Esophagus muscularis mucosa (tissue), 4 donors: ENCODE measurements at regions not wholly inside any gene's neighbourhood (a gene's known extent, or its start where the extent isn't known, plus 50 kb on each side); places are given as distances from the start of the nearest gene placed in this dataset.

Source experiments
- DNase-seq: peaks from one replicate; pipeline ENCODE4 v3.0.0-alpha.2; 2017; ENCODE audit errors: extremely low spot score
- H3K27ac ChIP-seq, 4 donors: fragments of 200-600 bp; sonication (generic); replicated peaks in 1 of 4; 1 replicate in 3 of 4; 2 replicates in 1 of 4; pipeline ENCODE4 v1.5.1; 2016 to 2019; ENCODE audit warnings: mild to moderate bottlenecking in 1 of 4
- H3K27me3 ChIP-seq, 4 donors: fragments of 200-600 bp; sonication (generic); one replicate each; pipeline versions ENCODE4 v1.5.1 to v1.6.0; 2016 to 2019
- H3K36me3 ChIP-seq, 4 donors: fragments of 200-600 bp; sonication (generic); one replicate each; pipeline ENCODE4 v1.5.1; 2016 to 2019
- H3K4me1 ChIP-seq, 4 donors: fragments of 200-600 bp; sonication (generic); one replicate each; pipeline ENCODE4 v1.5.1; 2016 to 2019
- H3K4me3 ChIP-seq, 4 donors: fragments of 200-600 bp; sonication (generic); 1 replicate in 2 of 4; 2 replicates in 2 of 4; pipeline ENCODE4 v1.5.1; 2016 to 2019; ENCODE audit warnings: mild to moderate bottlenecking in 4 of 4, moderate library complexity in 1 of 4
- H3K9me3 ChIP-seq, 4 donors: fragments of 200-600 bp; sonication (generic); 1 replicate in 3 of 4; 2 replicates in 1 of 4; pipeline ENCODE4 v1.5.1; 2016 to 2019
- EP300 ChIP-seq: sonication (generic); formaldehyde crosslinking; IDR thresholded peaks from one replicate; pipeline ENCODE4 v1.6.1; 2017; ENCODE audit warnings: antibody characterized with exemption
- POLR2A ChIP-seq: fragments of 450-650 bp; IDR thresholded peaks from one replicate; pipeline ENCODE4 v1.6.1; 2017; ENCODE audit warnings: antibody characterized with exemption, moderate library complexity, mild to moderate bottlenecking, low read depth
- POLR2AphosphoS5 ChIP-seq, 2 donors: sonication (generic); formaldehyde crosslinking; IDR thresholded peaks; one replicate each; pipeline ENCODE4 v1.6.1; 2017; ENCODE audit warnings: antibody characterized with exemption in 2 of 2
- WGBS: methylation state at CpG from one replicate; pipeline ENCODE4 v1.1.5; 2018; 5-methylcytosine and 5-hydroxymethylcytosine counted together
- intact Hi-C: fragments of 100-400 bp; cut with DNase I; formaldehyde crosslinking; loops from one replicate; pipeline ENCODE4 v1.15.1; 2023
- TF ChIP-seq, protein P1 (sequence below), 3 experiments: fragments of 200-600 bp in 2 of 3; fragments of 450-650 bp in 1 of 3; sonication (generic) in 2 of 3; IDR thresholded peaks; one replicate each; pipeline ENCODE4 v1.5.1; 2017 to 2019; ENCODE audit warnings: antibody characterized with exemption in 3 of 3, mild to moderate bottlenecking in 2 of 3, moderate library complexity in 1 of 3

DNA sequence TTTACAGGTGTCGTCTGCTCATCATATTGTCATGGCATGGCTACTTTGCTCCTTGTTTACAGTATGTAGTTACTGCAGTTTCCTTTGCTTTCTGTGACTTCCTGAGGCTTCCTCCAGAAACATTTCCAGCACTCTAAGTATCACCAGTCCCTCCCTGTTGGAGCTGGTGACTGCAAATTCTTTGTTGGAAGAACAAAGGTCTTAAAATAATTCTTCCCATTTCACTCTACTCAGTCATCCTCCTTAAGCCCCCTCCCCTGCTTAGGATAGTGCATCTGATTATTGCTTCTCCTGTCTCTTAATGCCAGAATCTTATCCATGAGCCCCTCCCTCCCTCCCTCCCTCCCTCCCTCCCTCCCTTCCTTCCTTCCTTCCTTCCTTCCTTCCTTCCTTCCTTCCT, 72.0 kb downstream of the C3orf38 start:
- no peak for TF ChIP-seq POLR2A
- no peak for TF ChIP-seq POLR2AphosphoS5 (IDR thresholded peaks at IDR 0.05)
- no peak for TF ChIP-seq EP300
- TF ChIP-seq, protein P1, sequence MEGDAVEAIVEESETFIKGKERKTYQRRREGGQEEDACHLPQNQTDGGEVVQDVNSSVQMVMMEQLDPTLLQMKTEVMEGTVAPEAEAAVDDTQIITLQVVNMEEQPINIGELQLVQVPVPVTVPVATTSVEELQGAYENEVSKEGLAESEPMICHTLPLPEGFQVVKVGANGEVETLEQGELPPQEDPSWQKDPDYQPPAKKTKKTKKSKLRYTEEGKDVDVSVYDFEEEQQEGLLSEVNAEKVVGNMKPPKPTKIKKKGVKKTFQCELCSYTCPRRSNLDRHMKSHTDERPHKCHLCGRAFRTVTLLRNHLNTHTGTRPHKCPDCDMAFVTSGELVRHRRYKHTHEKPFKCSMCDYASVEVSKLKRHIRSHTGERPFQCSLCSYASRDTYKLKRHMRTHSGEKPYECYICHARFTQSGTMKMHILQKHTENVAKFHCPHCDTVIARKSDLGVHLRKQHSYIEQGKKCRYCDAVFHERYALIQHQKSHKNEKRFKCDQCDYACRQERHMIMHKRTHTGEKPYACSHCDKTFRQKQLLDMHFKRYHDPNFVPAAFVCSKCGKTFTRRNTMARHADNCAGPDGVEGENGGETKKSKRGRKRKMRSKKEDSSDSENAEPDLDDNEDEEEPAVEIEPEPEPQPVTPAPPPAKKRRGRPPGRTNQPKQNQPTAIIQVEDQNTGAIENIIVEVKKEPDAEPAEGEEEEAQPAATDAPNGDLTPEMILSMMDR (IDR thresholded peaks at IDR 0.05): no peak
- Histone ChIP-seq H3K4me3 (no peak overlapping the region), H3K27ac (no peak overlapping the region), H3K27me3 (no peaks in the 10 kb centered on the region), H3K36me3 (no peaks in the 10 kb centered on the region), H3K9me3 (no peaks in the 10 kb centered on the region), H3K4me1 (no peaks in the 10 kb centered on the region)
- 93% methylated on average over 1 of the region's 1 CpG for WGBS
- no peak for DNase-seq
- intact Hi-C loops: no loop called here

DNA sequence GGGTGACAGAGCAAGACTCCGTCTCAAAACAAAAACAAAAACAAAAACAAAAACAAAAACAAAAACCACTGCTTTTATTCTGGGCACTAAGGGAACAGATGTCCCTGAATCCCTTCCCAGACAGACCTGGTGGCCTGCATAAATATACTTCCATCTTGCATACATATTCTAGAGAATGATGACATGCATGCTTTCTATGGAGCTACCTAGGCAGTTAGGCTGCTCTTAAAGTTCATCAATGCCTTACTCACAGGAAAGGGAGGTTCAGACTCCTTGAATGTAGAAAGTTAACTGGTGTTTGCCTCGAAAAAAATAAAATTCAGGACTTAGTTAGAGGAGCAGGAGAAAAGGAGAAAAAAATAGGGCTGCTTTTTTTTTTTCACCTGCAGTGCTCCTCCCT, 72.6 kb downstream of the C3orf38 start:
- H3K9me3 ChIP-seq: no peaks in the 10 kb centered on the region
- H3K27me3 ChIP-seq: no peaks in the 10 kb centered on the region
- 87% methylated on average over 2 of the region's 2 CpGs for WGBS
- H3K4me3 ChIP-seq: no peak overlapping the region
- no peak for DNase-seq
- H3K27ac ChIP-seq: no peak overlapping the region
- no peaks in the 10 kb centered on the region for H3K36me3 ChIP-seq
- intact Hi-C loops: no loop called here
- H3K4me1 ChIP-seq: no peaks in the 10 kb centered on the region
- TF ChIP-seq, protein P1 (IDR thresholded peaks at IDR 0.05): no peak
- TF ChIP-seq EP300: no peak
- TF ChIP-seq POLR2A: no peak
- no peak for TF ChIP-seq POLR2AphosphoS5 (IDR thresholded peaks at IDR 0.05)

DNA sequence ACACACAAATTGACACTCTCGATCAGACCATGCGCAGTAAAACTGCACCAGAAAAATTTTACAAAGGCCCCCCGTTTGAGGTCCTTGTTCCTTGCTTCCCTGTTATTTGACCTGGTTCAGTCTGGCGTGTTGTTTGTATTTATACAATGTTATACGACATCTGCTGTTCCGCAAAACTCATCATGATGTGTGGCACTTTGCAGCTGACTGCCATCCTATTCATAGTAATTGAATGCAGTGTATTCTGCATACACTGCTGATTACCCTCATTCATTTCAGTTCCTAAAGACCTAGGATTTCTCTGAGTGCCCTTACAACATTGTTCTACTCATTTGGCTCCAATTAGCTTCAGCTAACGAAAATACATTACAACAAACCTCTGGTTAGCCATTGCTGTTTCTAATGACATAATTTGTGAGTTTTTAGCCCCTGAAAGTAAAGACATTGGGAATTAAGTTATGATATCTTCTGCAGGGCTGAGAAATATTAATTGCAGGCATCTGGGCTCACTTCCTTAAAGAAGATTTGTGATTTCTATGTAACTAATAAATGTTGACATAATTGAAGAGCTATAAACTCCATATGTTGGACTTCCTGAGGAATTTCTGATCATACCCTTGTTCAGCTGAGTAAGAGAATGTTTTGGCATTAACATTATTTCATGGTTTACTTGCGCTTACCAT, 75.7 kb downstream of the C3orf38 start:
- intact Hi-C loops: no loop called here
- no peak for DNase-seq
- Histone ChIP-seq H3K9me3 (no peaks in the 10 kb centered on the region), H3K4me1 (no peaks in the 10 kb centered on the region), H3K27me3 (no peaks in the 10 kb centered on the region), H3K27ac (no peak overlapping the region), H3K36me3 (no peaks in the 10 kb centered on the region), H3K4me3 (no peak overlapping the region)
- WGBS: 90% methylated on average over 8 of the region's 8 CpGs
- no peak for TF ChIP-seq POLR2AphosphoS5 (IDR thresholded peaks at IDR 0.05)
- no peak for TF ChIP-seq EP300
- TF ChIP-seq POLR2A: no peak
- TF ChIP-seq, protein P1 (IDR thresholded peaks at IDR 0.05): no peak

DNA sequence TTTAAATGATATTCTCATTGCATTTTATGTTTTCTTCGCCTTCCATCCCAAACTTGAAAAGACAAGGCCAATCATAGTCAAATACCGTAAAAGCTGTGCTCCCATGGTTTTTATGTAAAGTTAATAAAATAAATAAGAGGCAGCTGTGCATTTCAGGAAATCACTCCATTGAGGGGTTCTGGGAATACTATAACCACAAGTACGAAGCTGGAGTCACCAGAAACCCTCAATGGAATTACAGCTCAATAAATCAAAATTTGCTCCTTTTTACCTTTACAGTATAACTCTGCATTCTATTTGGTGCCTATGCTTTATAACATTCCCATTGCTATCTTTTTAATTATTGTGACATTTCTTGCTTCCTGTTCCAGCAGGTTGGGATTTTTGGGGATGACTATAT, 77.2 kb downstream of the C3orf38 start:
- H3K27me3 ChIP-seq: no peaks in the 10 kb centered on the region
- H3K9me3 ChIP-seq: no peaks in the 10 kb centered on the region
- intact Hi-C loops: no loop called here
- H3K4me3 ChIP-seq: no peak overlapping the region
- DNase-seq: no peak
- no peak overlapping the region for H3K27ac ChIP-seq
- TF ChIP-seq POLR2A: no peak
- no peaks in the 10 kb centered on the region for H3K36me3 ChIP-seq
- WGBS: 59% methylated on average over 3 of the region's 3 CpGs
- H3K4me1 ChIP-seq: no peaks in the 10 kb centered on the region

DNA sequence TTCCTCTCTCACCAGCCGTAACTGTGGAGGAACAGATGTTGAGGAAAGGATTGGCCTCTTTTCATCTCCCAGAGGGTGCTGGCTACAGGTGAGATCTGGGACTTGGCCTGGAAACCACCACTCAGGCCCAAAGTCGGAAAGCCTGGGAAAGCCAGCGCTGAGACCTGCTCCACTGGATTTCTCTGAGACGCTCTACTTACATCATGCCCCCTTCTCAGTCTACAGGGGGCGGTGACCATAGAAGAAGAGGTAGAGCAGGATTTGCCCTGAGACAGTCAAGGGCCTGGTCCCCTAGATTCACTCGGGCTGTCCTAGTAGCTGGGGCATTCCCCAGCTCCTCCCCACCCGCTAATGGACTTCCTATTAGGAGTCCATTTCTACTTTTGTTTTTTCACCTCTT, 80.9 kb downstream of the C3orf38 start:
- H3K4me1 ChIP-seq: no peaks in the 10 kb centered on the region
- no peaks in the 10 kb centered on the region for H3K27me3 ChIP-seq
- DNase-seq: no peak
- H3K36me3 ChIP-seq: no peaks in the 10 kb centered on the region
- 94% methylated on average over 7 of the region's 7 CpGs for WGBS
- H3K27ac ChIP-seq: no peak overlapping the region
- no peak overlapping the region for H3K4me3 ChIP-seq
- TF ChIP-seq POLR2AphosphoS5 (IDR thresholded peaks at IDR 0.05): no peak
- TF ChIP-seq, protein P1 (IDR thresholded peaks at IDR 0.05): no peak
- TF ChIP-seq POLR2A: no peak
- no peak for TF ChIP-seq EP300
- intact Hi-C loops: no loop called here
- no peaks in the 10 kb centered on the region for H3K9me3 ChIP-seq
